GM10266 (cell line): ENCODE measurements at regions not wholly inside any gene's neighbourhood (a gene's known extent, or its start where the extent isn't known, plus 50 kb on each side); places are given as distances from the start of the nearest gene placed in this dataset.

Source experiments
- DNase-seq: peaks from one replicate; pipeline ENCODE4 v3.0.0; 2012; ENCODE audit errors: extremely low spot score
- TF ChIP-seq, protein P1 (sequence below): IDR thresholded peaks from 2 replicates; pipeline ENCODE4 v1.5.1; 2012; ENCODE audit warnings: mild to moderate bottlenecking, low read depth; ENCODE audit not compliant: control insufficient read depth, insufficient read depth; ENCODE audit errors: missing control alignments

DNA sequence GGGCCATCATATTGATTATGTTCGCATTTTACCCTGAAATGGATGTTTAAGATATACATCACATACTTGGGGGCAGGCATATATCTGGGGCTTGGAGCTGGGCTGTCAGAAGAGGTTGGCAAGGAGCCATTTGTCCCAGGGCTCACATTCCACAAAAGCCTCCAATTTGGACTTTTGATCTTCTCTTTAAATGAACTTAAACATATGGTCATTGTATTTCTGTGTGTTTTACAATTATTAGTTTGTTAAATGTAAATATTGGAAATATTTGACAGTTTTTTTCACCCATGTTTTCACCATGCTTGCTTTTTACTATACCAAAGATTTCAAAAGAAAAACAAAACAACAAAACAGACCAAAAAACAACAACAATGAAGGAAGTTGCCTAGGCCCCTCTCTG lies 165.8 kb upstream of the MEIS1 start:
- TF ChIP-seq, protein P1, sequence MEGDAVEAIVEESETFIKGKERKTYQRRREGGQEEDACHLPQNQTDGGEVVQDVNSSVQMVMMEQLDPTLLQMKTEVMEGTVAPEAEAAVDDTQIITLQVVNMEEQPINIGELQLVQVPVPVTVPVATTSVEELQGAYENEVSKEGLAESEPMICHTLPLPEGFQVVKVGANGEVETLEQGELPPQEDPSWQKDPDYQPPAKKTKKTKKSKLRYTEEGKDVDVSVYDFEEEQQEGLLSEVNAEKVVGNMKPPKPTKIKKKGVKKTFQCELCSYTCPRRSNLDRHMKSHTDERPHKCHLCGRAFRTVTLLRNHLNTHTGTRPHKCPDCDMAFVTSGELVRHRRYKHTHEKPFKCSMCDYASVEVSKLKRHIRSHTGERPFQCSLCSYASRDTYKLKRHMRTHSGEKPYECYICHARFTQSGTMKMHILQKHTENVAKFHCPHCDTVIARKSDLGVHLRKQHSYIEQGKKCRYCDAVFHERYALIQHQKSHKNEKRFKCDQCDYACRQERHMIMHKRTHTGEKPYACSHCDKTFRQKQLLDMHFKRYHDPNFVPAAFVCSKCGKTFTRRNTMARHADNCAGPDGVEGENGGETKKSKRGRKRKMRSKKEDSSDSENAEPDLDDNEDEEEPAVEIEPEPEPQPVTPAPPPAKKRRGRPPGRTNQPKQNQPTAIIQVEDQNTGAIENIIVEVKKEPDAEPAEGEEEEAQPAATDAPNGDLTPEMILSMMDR, result no peak
- DNase-seq, result no peak

DNA sequence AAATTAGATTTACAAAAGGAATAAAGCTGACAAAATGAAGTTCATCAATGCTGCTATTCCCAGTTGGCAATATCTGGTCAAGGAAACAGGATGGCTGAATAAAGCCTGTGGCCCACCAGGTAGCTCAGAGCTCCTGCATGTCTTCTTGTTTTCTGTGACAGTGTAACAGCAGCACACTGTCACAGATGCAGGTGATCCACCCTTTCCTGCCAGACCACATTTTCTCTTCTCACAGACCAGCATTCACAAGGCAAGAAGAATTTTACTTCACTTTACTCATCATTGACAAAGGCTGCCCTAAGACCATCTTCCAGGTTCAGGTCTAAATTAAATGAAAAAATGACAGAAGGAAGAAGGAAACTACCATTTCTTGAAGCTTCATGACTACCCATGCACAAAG lies 166.2 kb upstream of the MEIS1 start:
- TF ChIP-seq, protein P1, result no peak
- DNase-seq, result no peak

DNA sequence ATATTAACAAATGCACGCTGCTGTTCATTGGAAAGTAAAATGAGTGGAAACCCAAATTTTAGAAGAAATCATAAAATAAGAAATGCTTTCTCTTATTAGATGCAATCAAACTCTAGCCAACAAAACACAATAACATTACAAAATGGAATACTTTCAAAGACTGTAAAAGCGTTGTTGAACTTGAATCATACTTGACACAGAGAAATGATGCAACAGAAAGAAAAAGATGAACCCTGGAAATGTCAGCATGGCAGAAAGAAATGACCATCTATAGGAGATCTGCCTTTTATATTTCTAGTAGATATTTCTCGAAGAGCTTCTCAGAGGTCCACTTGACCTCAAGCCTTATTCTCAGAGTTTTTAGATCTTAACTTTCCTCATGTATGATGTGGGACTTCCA lies 170.6 kb upstream of the MEIS1 start:
- DNase-seq, result no peak
- TF ChIP-seq, protein P1, result no peak

DNA sequence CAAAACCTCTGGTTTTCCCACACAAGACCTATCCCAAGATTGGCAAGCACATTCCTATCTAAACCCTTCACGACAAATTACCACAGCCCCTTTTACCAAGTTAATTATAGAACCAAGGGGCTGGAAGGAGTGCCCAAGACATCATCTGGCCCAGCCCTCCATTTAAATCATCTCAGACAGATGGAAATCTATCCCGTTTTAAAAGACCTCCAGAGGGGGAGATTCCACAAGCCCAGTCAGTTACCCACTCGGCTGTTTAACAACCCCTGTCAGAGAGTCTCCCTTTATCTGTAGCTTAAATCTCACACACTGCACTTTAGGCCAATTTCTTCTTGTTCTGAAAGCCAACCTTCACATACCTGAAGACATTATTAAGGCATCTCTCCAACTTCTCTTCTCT lies 179.1 kb upstream of the MEIS1 start:
- DNase-seq, result no peak
- TF ChIP-seq, protein P1, result no peak

DNA sequence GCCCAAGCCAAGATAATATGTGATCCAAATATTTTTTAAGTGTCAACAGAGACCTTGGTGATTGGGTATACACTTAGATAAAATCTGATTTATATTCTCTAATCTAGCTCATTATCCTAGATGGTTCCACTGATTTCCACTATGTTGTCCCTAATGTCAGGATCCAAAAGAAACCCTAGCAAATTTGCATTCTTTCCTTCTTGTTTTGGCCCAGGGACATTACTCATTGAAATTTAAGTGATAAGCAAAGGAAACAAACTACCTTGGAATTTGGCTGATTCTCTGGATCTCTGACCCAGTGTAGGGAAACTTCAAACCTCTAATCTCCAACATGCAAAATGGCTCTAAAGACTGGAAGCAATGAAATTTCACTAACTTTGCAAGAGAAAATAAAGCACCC lies 179.8 kb upstream of the MEIS1 start:
- DNase-seq, result no peak
- TF ChIP-seq, protein P1, result no peak

DNA sequence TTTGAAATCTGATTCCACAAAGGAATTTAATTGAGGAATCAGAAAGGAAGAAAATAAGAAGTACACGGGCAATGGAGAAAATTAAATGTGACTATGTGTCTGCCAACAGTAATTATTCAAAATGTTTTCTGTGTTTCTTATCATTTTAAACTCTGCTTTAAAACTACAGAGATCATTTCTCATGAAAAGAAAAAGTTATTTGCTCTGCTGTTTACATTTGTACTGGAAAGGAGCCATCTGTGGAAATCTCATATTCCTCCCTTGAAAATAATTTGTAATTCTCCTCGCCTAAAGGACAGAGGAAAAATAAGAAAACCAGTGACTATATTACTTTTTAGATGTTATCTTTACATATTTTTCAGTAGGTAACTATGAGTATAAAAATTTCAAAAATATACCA lies 181.9 kb upstream of the MEIS1 start:
- DNase-seq, result no peak

DNA sequence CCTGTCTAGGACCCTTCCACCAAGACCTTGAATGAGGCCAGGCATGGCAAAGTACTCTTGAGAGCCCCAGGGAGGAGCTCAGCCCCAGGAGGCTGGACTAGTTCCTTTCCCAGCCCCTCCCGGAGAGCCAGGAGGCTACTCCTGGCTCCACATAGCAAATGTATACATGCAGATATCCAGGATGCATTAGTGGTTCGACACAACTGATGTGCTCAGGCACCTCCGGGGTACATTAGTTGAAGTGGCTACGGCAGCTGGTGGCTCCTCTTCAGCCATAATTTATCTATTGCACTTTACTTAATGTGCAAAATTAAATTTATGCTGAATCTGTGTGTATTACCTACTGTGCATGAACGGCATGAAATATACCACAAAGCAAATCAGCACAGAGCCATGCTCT lies 182.8 kb upstream of the MEIS1 start:
- TF ChIP-seq, protein P1, result no peak
- DNase-seq, result no peak

More for the DNA sequence above, 181.9 kb upstream of the MEIS1 start:
- TF ChIP-seq, protein P1, result no peak
